ENCODE measurements at regions not wholly inside any gene's neighbourhood (a gene's known extent, or its start where the extent isn't known, plus 50 kb on each side); places are given as distances from the start of the nearest gene placed in this dataset.

- Histone ChIP-seq H2AFZ (ENCODE audit: low read length) (no peak overlapping the region), H3K4me1 (ENCODE audit: low read length) (no peaks in the 10 kb centered on the region)
- DNase-seq: no peak
Observed at GRCh38 chr12:65681226-65681625, 143.1 kb upstream of the HMGA2 start.

DNA sequence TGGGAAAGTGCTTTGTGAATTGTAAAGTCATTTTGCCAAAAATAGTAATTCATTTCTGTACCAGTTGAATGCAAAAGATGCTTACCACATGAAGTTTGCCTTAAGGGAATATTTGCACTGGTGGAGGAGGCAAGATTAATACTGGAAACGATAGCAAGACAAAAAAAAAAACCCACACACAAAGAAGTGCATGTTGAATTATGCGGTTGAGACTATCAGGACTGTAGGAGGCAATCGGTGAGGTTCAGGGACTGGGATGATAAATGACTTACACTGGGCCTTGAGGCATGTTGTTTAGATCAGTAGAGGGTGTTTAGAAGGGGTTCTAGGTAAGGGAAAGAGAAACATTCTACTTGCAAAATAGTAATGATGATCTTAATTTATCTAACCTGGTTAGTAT lies 142.2 kb upstream of the HMGA2 start:
- no peak overlapping the region for H3K4me2 ChIP-seq (ENCODE audit: low read depth, low read length)
- H3K4me3 ChIP-seq (ENCODE audit: low read length): no peak overlapping the region
- no peaks in the 10 kb centered on the region for H3K27me3 ChIP-seq (replicated peaks; ENCODE audit: insufficient read depth, low read length)
- TF ChIP-seq EZH2phosphoT487 (IDR thresholded peaks at IDR 0.05; ENCODE audit: low read length) (no peak), EZH2 (optimal IDR thresholded peaks at IDR 0.05; ENCODE audit: low read depth, low read length) (no peak), CTCF (IDR thresholded peaks at IDR 0.05; ENCODE audit: low read length) (no peak)
- no peaks in the 10 kb centered on the region for H3K4me1 ChIP-seq (ENCODE audit: low read length)
- no peak overlapping the region for H3K27ac ChIP-seq (ENCODE audit: low read length)
- H3K79me2 ChIP-seq (ENCODE audit: low read length): no peaks in the 10 kb centered on the region
- no peaks in the 10 kb centered on the region for H4K20me1 ChIP-seq (ENCODE audit: insufficient read depth, low read length)
- no peak overlapping the region for H2AFZ ChIP-seq (ENCODE audit: low read length)
- H3K9me3 ChIP-seq (replicated peaks; ENCODE audit: insufficient read depth, low read length): no peaks in the 10 kb centered on the region
- no peaks in the 10 kb centered on the region for H3F3A ChIP-seq (ENCODE audit: insufficient read depth, low read length)
- H3K36me3 ChIP-seq (replicated peaks; ENCODE audit: insufficient read depth, low read length): no peaks in the 10 kb centered on the region
- no peaks in the 10 kb centered on the region for H3K9me2 ChIP-seq (replicated peaks; ENCODE audit: insufficient read depth, low read length)
- DNase-seq: no peak
- no peak overlapping the region for H3K9ac ChIP-seq (ENCODE audit: low read length)

More at GRCh38 chr12:65681226-65681625, 143.1 kb upstream of the HMGA2 start:
- H3K9me2 ChIP-seq (replicated peaks; ENCODE audit: insufficient read depth, low read length): no peaks in the 10 kb centered on the region
- H3K4me3 ChIP-seq (ENCODE audit: low read length): no peak overlapping the region
- H3F3A ChIP-seq (ENCODE audit: insufficient read depth, low read length): no peaks in the 10 kb centered on the region
- H3K36me3 ChIP-seq (replicated peaks; ENCODE audit: insufficient read depth, low read length): no peaks in the 10 kb centered on the region
- no peak overlapping the region for H3K9ac ChIP-seq (ENCODE audit: low read length)
- no peaks in the 10 kb centered on the region for H4K20me1 ChIP-seq (ENCODE audit: insufficient read depth, low read length)
- no peak overlapping the region for H3K27ac ChIP-seq (ENCODE audit: low read length)
- no peaks in the 10 kb centered on the region for H3K9me3 ChIP-seq (replicated peaks; ENCODE audit: insufficient read depth, low read length)
- H3K27me3 ChIP-seq (replicated peaks; ENCODE audit: insufficient read depth, low read length): no peaks in the 10 kb centered on the region
- no peaks in the 10 kb centered on the region for H3K79me2 ChIP-seq (ENCODE audit: low read length)
- TF ChIP-seq CTCF (IDR thresholded peaks at IDR 0.05; ENCODE audit: low read length): no peak
- TF ChIP-seq EZH2phosphoT487 (IDR thresholded peaks at IDR 0.05; ENCODE audit: low read length): no peak
- no peak for TF ChIP-seq EZH2 (optimal IDR thresholded peaks at IDR 0.05; ENCODE audit: low read depth, low read length)
- H3K4me2 ChIP-seq (ENCODE audit: low read depth, low read length): no peak overlapping the region

GRCh38 chr12:65684906-65685305 lies 139.4 kb upstream of the HMGA2 start:
- H3K9ac ChIP-seq (ENCODE audit: low read length): no peak overlapping the region

More at GRCh38 chr12:65684906-65685305, 139.4 kb upstream of the HMGA2 start:
- no peaks in the 10 kb centered on the region for H3K36me3 ChIP-seq (replicated peaks; ENCODE audit: insufficient read depth, low read length)
- no peaks in the 10 kb centered on the region for H3K27me3 ChIP-seq (replicated peaks; ENCODE audit: insufficient read depth, low read length)
- no peak overlapping the region for H3K4me3 ChIP-seq (ENCODE audit: low read length)
- H3K79me2 ChIP-seq (ENCODE audit: low read length): no peaks in the 10 kb centered on the region
- no peaks in the 10 kb centered on the region for H3K4me1 ChIP-seq (ENCODE audit: low read length)
- TF ChIP-seq CTCF (IDR thresholded peaks at IDR 0.05; ENCODE audit: low read length) (no peak), EZH2 (optimal IDR thresholded peaks at IDR 0.05; ENCODE audit: low read depth, low read length) (no peak), EZH2phosphoT487 (IDR thresholded peaks at IDR 0.05; ENCODE audit: low read length) (no peak)
- no peaks in the 10 kb centered on the region for H3F3A ChIP-seq (ENCODE audit: insufficient read depth, low read length)
- no peak overlapping the region for H2AFZ ChIP-seq (ENCODE audit: low read length)
- H3K4me2 ChIP-seq (ENCODE audit: low read depth, low read length): no peak overlapping the region
- H4K20me1 ChIP-seq (ENCODE audit: insufficient read depth, low read length): no peaks in the 10 kb centered on the region
- H3K9me3 ChIP-seq (replicated peaks; ENCODE audit: insufficient read depth, low read length): no peaks in the 10 kb centered on the region
- H3K9me2 ChIP-seq (replicated peaks; ENCODE audit: insufficient read depth, low read length): no peaks in the 10 kb centered on the region
- no peak for DNase-seq
- H3K27ac ChIP-seq (ENCODE audit: low read length): no peak overlapping the region

All from MM.1S (cell line).